PC-3 (cell line): ENCODE measurements at regions not wholly inside any gene's neighbourhood (a gene's known extent, or its start where the extent isn't known, plus 50 kb on each side); places are given as distances from the start of the nearest gene placed in this dataset.

Experiments
- CTCF ChIP-seq: fragments of 300-600 bp; sonication (generic); conservative IDR thresholded peaks from 2 replicates; pipeline ENCODE4 v1.5.1; 2017; ENCODE audit warnings: antibody characterized with exemption, low read depth, mild to moderate bottlenecking, low read length
- EZH2phosphoT487 ChIP-seq: fragments of 300-600 bp; sonication (generic); IDR thresholded peaks from 2 replicates; pipeline ENCODE4 v1.6.1; 2018; ENCODE audit warnings: mild to moderate bottlenecking, antibody characterized with exemption, low read length, borderline replicate concordance

- TF ChIP-seq CTCF (no peak), EZH2phosphoT487 (no peak)
These were observed 210.4 kb downstream of the PAPSS1 start for GRCh38 chr4:107509615-107510014.
